ENCODE measurements at regions not wholly inside any gene's neighbourhood (a gene's known extent, or its start where the extent isn't known, plus 50 kb on each side); places are given as distances from the start of the nearest gene placed in this dataset.
"Not testable (repeated sequence)": the region's sequence is repeated elsewhere in the genome, so short reads cannot be mapped to it uniquely, and the experiment has no call there.

- DNase-seq (ENCODE audit: low spot score) = not testable (repeated sequence)
These were observed 242.7 kb upstream of the FOXF1 start for GRCh38 chr16:86267657-86268056.

GRCh38 chr16:86270696-86271095 lies 239.6 kb upstream of the FOXF1 start:
- no peak for DNase-seq (ENCODE audit: low spot score)

DNA sequence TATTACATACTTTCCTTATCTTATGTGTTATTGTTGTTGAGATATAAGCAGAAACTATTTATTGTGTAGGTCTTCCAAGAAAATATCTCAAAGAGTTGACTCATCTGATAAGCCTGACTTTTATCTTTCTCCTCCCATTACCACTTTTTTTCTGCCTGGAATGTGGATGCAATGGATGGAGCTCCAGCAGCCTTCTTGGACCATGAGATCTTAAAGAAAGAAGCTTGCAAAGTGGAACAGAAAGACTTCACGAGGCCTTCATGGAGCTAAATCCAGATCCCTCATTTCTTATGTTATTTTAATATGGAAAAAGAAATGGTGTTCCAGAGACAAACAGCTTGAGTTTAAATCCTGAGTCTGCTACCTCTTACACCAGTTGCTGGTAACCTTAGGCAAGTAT lies 237.6 kb upstream of the FOXF1 start:
- DNase-seq (ENCODE audit: low spot score) = no peak

GRCh38 chr16:86277221-86277620 lies 233.1 kb upstream of the FOXF1 start:
- no peak for DNase-seq (ENCODE audit: low spot score)

DNA sequence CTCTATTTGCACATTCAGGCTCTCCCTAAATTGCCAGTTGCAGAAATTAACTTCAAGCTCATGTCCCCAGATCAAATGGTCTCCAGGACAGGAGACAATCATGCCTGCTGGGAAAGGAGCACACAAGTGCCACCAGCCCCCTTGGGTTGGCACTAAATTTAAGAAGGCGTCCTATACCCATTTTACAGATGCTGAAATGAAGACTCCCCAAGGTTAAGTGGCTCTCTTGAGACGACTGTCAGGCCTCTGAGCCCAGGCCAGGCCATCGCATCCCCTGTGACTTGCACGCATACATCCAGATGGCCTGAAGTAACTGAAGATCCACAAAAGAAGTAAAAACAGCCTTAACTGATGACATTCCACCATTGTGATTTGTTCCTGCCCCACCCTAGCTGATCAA lies 232.5 kb upstream of the FOXF1 start:
- DNase-seq (ENCODE audit: low spot score) = not testable (repeated sequence)

DNA sequence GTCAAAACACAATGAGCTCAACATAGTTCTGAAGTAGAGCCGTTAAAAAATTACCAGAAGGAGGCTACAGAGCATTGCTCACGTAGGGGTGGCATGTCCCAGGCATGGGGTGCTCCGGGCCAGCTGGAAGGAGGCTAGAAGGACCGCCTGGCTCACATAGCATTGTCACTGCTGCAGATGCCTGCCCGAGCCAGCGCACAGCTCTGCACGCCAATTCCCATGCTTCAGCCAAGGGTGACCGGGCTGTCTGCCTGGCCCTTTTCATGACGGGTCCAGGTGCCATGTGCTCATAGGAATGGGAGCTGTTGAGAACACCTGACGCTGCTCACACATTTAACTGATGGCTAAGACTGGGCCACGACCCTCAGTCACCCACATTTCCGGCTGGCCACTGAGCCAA lies 228.9 kb upstream of the FOXF1 start:
- no peak for DNase-seq (ENCODE audit: low spot score)

DNA sequence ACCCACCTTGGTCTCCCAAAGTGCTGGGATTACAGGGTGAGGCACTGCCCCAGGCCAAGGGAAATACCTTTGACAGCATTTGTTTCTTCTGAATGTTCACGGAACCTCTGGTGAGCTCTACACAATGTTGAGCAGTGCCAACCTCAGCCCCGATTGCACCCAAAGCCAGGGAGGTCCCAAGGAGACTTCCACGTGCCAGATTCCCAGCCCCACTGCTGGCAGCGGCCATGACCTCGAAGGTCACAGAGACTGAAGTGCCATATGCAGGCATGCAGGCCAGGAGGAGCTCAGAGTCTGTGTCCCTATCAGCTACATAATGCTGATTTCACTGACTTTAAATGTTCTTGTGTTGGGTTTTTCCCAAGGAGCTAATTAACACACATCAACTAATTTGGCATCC lies 226.4 kb upstream of the FOXF1 start:
- DNase-seq (ENCODE audit: low spot score) = no peak

DNA sequence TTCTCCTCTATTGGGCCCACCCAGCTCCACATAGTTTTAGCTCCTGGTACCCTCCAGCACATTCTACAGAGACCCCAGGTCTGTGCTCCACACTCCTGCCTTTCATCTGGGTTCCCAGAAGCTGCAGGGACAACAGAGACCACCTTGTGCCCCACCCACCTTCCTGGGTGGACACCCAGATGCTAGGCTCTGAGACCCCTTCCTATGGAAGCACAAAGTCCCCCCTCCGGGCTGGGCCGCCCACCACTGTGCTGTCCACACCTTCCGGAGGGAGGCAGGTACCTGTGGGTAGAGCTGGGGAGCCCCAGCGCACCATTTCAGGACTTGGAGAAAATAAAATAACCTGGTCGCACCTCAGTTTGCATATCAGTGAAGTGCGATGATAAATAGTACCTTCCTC lies 224.9 kb upstream of the FOXF1 start:
- no peak for DNase-seq (ENCODE audit: low spot score)

GRCh38 chr16:86285938-86286921 lies 224.1 kb upstream of the FOXF1 start:
- no peak for DNase-seq (ENCODE audit: low spot score)

- peak; percentile 87 for DNase-seq (ENCODE audit: low spot score)
These were observed 223.2 kb upstream of the FOXF1 start for GRCh38 chr16:86286991-86287663.

DNA sequence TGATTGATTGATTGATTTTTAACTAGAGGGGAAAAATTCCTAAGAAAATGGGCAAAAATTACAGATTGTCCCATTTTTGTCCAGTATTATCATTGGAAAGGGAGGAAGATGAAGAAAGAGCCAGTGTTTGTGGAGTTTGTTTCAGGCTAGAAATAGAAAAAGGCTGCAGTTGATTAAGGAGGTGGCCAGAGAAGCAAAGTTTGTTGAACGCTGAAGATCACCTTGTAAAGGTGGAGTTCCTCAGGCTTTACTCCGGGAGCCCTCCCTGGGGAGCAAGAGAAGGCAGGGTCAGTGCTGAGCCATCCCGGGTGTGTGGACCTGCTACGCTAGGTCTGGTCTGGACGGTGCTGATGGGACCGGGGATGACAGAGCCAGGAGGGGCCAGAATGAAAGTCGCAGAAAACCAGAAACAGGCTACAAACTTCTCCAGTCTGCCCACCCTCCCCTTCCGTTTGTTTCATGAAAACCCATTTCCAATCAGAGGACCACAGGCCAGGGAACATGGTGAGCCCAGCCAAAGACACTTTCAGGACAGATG lies 222.6 kb upstream of the FOXF1 start:
- DNase-seq (ENCODE audit: low spot score) = no peak

DNA sequence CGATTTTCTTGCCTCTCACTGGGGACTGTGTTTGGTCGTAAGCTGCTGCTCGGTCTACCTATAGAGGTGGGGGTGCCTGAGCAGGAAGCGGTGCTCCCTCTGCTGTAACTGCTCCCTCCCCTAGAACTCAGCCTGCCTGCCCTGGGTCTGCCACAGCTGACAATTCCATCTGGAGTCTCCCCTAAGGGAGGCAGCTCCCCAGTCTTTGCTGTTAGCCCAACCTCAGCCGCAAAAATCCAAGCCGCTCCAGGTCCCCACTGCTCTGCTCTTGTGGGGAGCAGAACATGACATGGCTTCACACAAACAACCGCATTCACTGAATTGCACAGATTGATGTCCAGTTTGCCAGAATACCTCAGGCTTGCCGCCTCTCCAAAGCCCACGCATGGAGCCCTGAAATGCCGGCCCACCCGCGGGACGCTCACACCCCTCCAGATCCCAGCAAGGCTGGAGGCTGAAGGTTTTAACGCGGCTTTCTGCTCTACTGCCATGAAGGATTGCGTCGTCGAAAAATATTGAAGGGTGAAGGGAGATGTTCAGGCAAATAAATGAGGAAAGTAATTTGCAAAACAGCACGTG lies 221.5 kb upstream of the FOXF1 start:
- peak; percentile 57 for DNase-seq (ENCODE audit: low spot score)

- DNase-seq (ENCODE audit: low spot score) = no peak
These were observed 221.0 kb upstream of the FOXF1 start for GRCh38 chr16:86289304-86289703.

- DNase-seq (ENCODE audit: low spot score) = no peak
These were observed 220.4 kb upstream of the FOXF1 start for GRCh38 chr16:86289907-86290306.

DNA sequence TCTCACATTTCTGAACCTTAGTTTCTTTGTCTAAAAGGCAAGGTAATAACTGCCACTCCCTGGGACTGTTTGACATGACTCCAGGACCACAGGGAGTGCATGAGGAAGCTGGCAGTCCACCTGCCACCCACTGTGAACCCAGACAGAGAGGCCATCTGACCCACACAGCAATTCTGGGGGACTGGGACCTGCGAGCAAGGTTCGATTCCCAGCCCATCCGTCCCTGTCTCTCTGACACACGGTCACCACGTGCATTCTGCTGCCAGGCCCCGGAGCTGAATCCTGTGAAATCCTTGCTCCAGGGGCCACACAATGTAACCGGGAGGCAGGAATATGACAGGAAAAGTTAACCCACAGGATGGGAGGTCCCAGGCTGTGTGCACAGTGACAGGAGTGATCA lies 218.8 kb upstream of the FOXF1 start:
- no peak for DNase-seq (ENCODE audit: low spot score)

GRCh38 chr16:86292171-86292775 lies 218.1 kb upstream of the FOXF1 start:
- DNase-seq (ENCODE audit: low spot score) = no peak

- no peak for DNase-seq (ENCODE audit: low spot score)
These were observed 217.4 kb upstream of the FOXF1 start for GRCh38 chr16:86292942-86293341.

GRCh38 chr16:86293906-86294305 lies 216.4 kb upstream of the FOXF1 start:
- no peak for DNase-seq (ENCODE audit: low spot score)

DNA sequence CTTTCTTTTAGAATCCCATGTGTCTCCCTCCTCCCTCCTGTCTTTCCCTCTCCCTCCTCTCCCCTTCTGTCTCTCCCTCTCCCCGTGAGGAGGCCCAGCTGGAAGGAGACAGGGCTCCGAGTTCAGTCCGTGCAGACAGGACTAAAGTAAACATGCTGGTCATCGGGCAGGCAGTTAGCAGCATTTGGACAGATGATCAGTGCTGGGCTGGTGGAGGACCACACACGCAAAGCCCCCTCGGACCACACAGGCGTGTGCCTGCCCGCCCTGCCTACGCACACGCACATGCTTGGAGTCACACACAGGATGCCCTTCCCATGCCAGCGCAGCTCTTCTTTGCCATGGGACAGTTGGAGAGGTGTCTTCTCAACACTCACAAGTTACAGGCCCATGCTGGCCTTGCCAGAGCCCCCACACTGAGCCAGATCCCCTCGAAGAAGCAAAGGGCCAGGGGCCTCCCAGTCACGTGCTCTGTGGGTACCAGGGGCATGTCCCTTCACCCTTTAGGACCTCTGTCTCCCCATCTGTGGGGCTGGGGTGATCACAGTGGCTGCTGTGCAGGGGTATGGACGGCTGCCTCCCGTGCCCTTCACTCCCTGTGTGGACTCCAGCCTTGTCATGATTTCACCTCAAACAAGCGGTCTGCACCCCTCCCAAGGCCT lies 215.7 kb upstream of the FOXF1 start:
- DNase-seq (ENCODE audit: low spot score) = no peak

- no peak for DNase-seq (ENCODE audit: low spot score)
These were observed 214.1 kb upstream of the FOXF1 start for GRCh38 chr16:86296256-86296655.

DNA sequence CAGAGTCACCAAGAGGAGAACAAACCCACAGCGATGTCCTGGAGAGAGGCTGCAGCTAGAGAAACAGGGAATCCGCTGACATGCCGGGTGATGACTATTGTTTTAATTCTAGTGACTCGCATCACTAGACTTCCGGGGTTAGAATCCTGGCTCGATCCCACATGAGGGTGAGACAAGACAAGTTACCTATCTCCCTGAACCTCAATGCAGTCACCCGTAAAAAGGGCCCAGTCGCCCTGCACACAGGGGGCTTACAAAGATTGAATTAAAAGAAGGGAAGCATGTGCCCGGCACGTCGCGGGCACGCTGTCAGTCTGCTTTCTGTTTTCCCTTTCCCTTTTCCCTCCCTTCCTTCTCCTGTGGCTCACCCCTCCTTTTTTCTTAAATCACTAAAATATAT lies 212.9 kb upstream of the FOXF1 start:
- DNase-seq (ENCODE audit: low spot score) = no peak
